SK-N-SH (cell line): ENCODE measurements at regions not wholly inside any gene's neighbourhood (a gene's known extent, or its start where the extent isn't known, plus 50 kb on each side); places are given as distances from the start of the nearest gene placed in this dataset.

ENCODE experiments used
- CTCF ChIA-PET: fragments of 300-600, 350-600 bp; formaldehyde crosslinking; extraction: SDS; loops from one replicate; lab custom pipeline; 2021; lab: Yijun Ruan, JAX
- POLR2A ChIA-PET: fragments of 350-600 bp; sonication (Branson Sonifier 250); formaldehyde crosslinking; extraction: SDS; loops from one replicate; lab custom pipeline; 2020; ENCODE audit warnings: antibody characterized with exemption, inconsistent platforms; lab: Yijun Ruan, JAX
- DNase-seq: peaks from one replicate; pipeline ENCODE4 v3.0.0; 2012
- H2AFZ ChIP-seq: fragments of 200-600 bp; sonication (generic); 2 replicates; pipeline ENCODE4 v1.8.1; 2016; ENCODE audit warnings: antibody characterized with exemption, mild to moderate bottlenecking, low read depth
- H3F3A ChIP-seq: fragments of 200-600 bp; sonication (generic); replicated peaks from 2 replicates; pipeline ENCODE3; 2016; ENCODE audit warnings: antibody characterized with exemption, mild to moderate bottlenecking; ENCODE audit not compliant: insufficient read depth
- H3K27ac ChIP-seq, 2 experiments: fragments of 200-500 bp in 1 of 2; fragments of 200-600 bp in 1 of 2; sonication (Bioruptor generic) in 1 of 2; sonication (generic), shearing (Covaris generic) in 1 of 2; 2 replicates each; pipeline versions ENCODE4 v1.5.1 to v1.6.1; 2014 to 2016; ENCODE audit warnings: low read depth in 2 of 2, inconsistent platforms in 1 of 2, low read length in 1 of 2, mild to moderate bottlenecking in 1 of 2, mixed read lengths in 1 of 2
- H3K27me3 ChIP-seq: fragments of 200-600 bp; sonication (generic), shearing (Covaris generic); 2 replicates; pipeline ENCODE4 v1.6.1; 2016; ENCODE audit warnings: mixed run types; ENCODE audit not compliant: insufficient read depth
- H3K36me3 ChIP-seq, 2 experiments: fragments of 200-500 bp in 1 of 2; fragments of 200-600 bp in 1 of 2; sonication (Bioruptor generic) in 1 of 2; sonication (generic) in 1 of 2; replicated peaks in 1 of 2; 2 replicates each; pipeline versions ENCODE3 to v1.5.1; 2014 to 2016; ENCODE audit warnings: low read length in 1 of 2, mild to moderate bottlenecking in 1 of 2; ENCODE audit not compliant: insufficient read depth in 2 of 2, control insufficient read depth in 1 of 2
- H3K4me1 ChIP-seq, 2 experiments: fragments of 200-500 bp in 1 of 2; fragments of 200-600 bp in 1 of 2; sonication (Bioruptor generic) in 1 of 2; sonication (generic), shearing (Covaris generic) in 1 of 2; 2 replicates each; pipeline versions ENCODE4 v1.5.1 to v1.6.1; 2014 to 2016; ENCODE audit warnings: low read depth in 1 of 2, low read length in 1 of 2, mixed run types in 1 of 2; ENCODE audit not compliant: insufficient read depth in 2 of 2, control insufficient read depth in 1 of 2
- H3K4me2 ChIP-seq: fragments of 200-600 bp; sonication (generic), shearing (Covaris generic); 2 replicates; pipeline ENCODE4 v1.6.1; 2017; ENCODE audit warnings: mixed run types
- H3K4me3 ChIP-seq, 2 experiments: fragments of 200-500 bp in 1 of 2; fragments of 200-600 bp in 1 of 2; sonication (Bioruptor generic) in 1 of 2; sonication (generic), shearing (Covaris generic) in 1 of 2; 2 replicates each; pipeline versions ENCODE4 v1.5.1 to v1.8.1; 2014 to 2016; ENCODE audit warnings: low read depth in 2 of 2, inconsistent platforms in 1 of 2, low read length in 1 of 2, mild to moderate bottlenecking in 1 of 2, mixed read lengths in 1 of 2, moderate library complexity in 1 of 2
- H3K79me2 ChIP-seq: fragments of 200-600 bp; sonication (generic); 2 replicates; pipeline ENCODE4 v1.8.1; 2017; ENCODE audit warnings: mild to moderate bottlenecking; ENCODE audit not compliant: insufficient read depth
- H3K9ac ChIP-seq: fragments of 200-600 bp; sonication (generic); 2 replicates; pipeline ENCODE4 v1.6.1; 2017; ENCODE audit warnings: mixed run types
- H3K9me2 ChIP-seq: fragments of 200-600 bp; sonication (generic); 2 replicates; pipeline ENCODE4 v1.6.1; 2017; ENCODE audit warnings: mixed run types
- H3K9me3 ChIP-seq: fragments of 200-600 bp; sonication (generic); 2 replicates; pipeline ENCODE4 v1.6.1; 2017; ENCODE audit warnings: mixed run types, mild to moderate bottlenecking, moderate library complexity
- H4K20me1 ChIP-seq: fragments of 200-600 bp; sonication (generic); 2 replicates; pipeline ENCODE4 v1.6.1; 2017; ENCODE audit warnings: mild to moderate bottlenecking, mixed run types; ENCODE audit not compliant: insufficient read depth
- CHD2 ChIP-seq: fragments of 150-350 bp; IDR thresholded peaks from 2 replicates; pipeline ENCODE4 v1.6.1; 2018; ENCODE audit warnings: low read length; ENCODE audit not compliant: partially characterized antibody
- ELF1 ChIP-seq: IDR thresholded peaks from 2 replicates; pipeline ENCODE4 v1.4.0; 2012
- FOSL2 ChIP-seq: IDR thresholded peaks from 2 replicates; pipeline ENCODE4 v1.4.0; 2012; ENCODE audit warnings: low read depth, mild to moderate bottlenecking, moderate library complexity, borderline replicate concordance
- FOXJ3 ChIP-seq: sonication (generic); formaldehyde crosslinking; IDR thresholded peaks from 2 replicates; pipeline ENCODE4 v1.5.1; 2020; ENCODE audit warnings: mild to moderate bottlenecking, missing genetic modification reagents
- FOXM1 ChIP-seq: IDR thresholded peaks from 2 replicates; pipeline ENCODE4 v1.4.0; 2012; ENCODE audit warnings: low read depth, mild to moderate bottlenecking
- IRF3 ChIP-seq: fragments of 150-350 bp; IDR thresholded peaks from 2 replicates; pipeline ENCODE4 v1.6.1; 2016; ENCODE audit warnings: mild to moderate bottlenecking, low read depth, low read length
- MEF2A ChIP-seq: IDR thresholded peaks from 2 replicates; pipeline ENCODE4 v1.4.0; 2012; ENCODE audit warnings: low read depth, borderline replicate concordance
- NFIC ChIP-seq: IDR thresholded peaks from 2 replicates; pipeline ENCODE4 v1.4.0; 2012; ENCODE audit warnings: borderline replicate concordance
- NRF1 ChIP-seq: IDR thresholded peaks from 2 replicates; pipeline ENCODE4 v1.6.1; 2012; ENCODE audit warnings: low read depth, mild to moderate bottlenecking, low read length
- RAD21 ChIP-seq: IDR thresholded peaks from 2 replicates; pipeline ENCODE4 v1.6.1; 2012; ENCODE audit warnings: mild to moderate bottlenecking, low read length
- RCOR1 ChIP-seq: fragments of 150-350 bp; IDR thresholded peaks from 2 replicates; pipeline ENCODE4 v1.6.1; 2017; ENCODE audit warnings: antibody characterized with exemption, low read length
- RFX5 ChIP-seq: IDR thresholded peaks from 2 replicates; pipeline ENCODE4 v1.6.1; 2012; ENCODE audit warnings: mild to moderate bottlenecking, improper control_type of control experiment, low read length
- SIN3A ChIP-seq: IDR thresholded peaks from 2 replicates; pipeline ENCODE4 v1.6.1; 2012; ENCODE audit warnings: low read depth, mild to moderate bottlenecking, low read length, moderate library complexity, borderline replicate concordance
- TAF1 ChIP-seq: IDR thresholded peaks from 2 replicates; pipeline ENCODE4 v1.6.1; 2012; ENCODE audit warnings: low read depth, mild to moderate bottlenecking, low read length, moderate library complexity, borderline replicate concordance
- TCF12 ChIP-seq: IDR thresholded peaks from 2 replicates; pipeline ENCODE4 v1.4.0; 2012
- TEAD4 ChIP-seq: IDR thresholded peaks from 2 replicates; pipeline ENCODE4 v1.4.0; 2012; ENCODE audit warnings: mild to moderate bottlenecking, borderline replicate concordance; ENCODE audit not compliant: insufficient read depth
- YY1 ChIP-seq: IDR thresholded peaks from 2 replicates; pipeline ENCODE4 v1.4.0; 2012; ENCODE audit warnings: low read depth, mild to moderate bottlenecking
- WGBS: methylation state at CpG from one replicate; pipeline ENCODE4 v1.1.6; 2017; ENCODE audit warnings: low lambda C conversion rate; 5-methylcytosine and 5-hydroxymethylcytosine counted together
- TF ChIP-seq, protein P1 (sequence below): IDR thresholded peaks from 2 replicates; pipeline ENCODE4 v1.4.0; 2012; ENCODE audit warnings: low read depth, borderline replicate concordance
- TF ChIP-seq, protein P2 (sequence below): fragments of 200-600 bp; sonication (generic); IDR thresholded peaks from 2 replicates; pipeline ENCODE4 v1.6.1; 2017; ENCODE audit warnings: antibody characterized with exemption, mild to moderate bottlenecking, moderate library complexity

GRCh38 chr20:21653628-21654027 is 51.8 kb upstream of the PAX1 start:
- Histone ChIP-seq H3K27ac (no peak overlapping the region), H3K36me3 (no peaks in the 10 kb centered on the region), H3K4me2 (no peak overlapping the region), H3K9me2 (no peaks in the 10 kb centered on the region), H3F3A (no peaks in the 10 kb centered on the region), H3K9ac (no peak overlapping the region), H2AFZ (no peak overlapping the region), H4K20me1 (no peaks in the 10 kb centered on the region), H3K4me1 (no peaks in the 10 kb centered on the region), H3K27me3 (no peaks in the 10 kb centered on the region; the same call in 1 of the 2 replicates), H3K4me3 (no peak overlapping the region), H3K79me2 (no peaks in the 10 kb centered on the region), H3K9me3 (no peaks in the 10 kb centered on the region)
- ChIA-PET CTCF (interaction anchor here (1.2 kb wide), 1 partner anchor 66 kb away, joined by 3 read pairs; no protein-coding TSS in a partner anchor), POLR2A (no interaction called here)
- 0% methylated on average over 4 of the region's 4 CpGs for WGBS
- no peak for TF ChIP-seq RCOR1
- TF ChIP-seq TCF12: no peak
- no peak for TF ChIP-seq NFIC
- no peak for TF ChIP-seq RFX5
- no peak for TF ChIP-seq TEAD4
- no peak for TF ChIP-seq ELF1
- TF ChIP-seq RAD21: no peak
- TF ChIP-seq NRF1: no peak
- TF ChIP-seq, protein P1, sequence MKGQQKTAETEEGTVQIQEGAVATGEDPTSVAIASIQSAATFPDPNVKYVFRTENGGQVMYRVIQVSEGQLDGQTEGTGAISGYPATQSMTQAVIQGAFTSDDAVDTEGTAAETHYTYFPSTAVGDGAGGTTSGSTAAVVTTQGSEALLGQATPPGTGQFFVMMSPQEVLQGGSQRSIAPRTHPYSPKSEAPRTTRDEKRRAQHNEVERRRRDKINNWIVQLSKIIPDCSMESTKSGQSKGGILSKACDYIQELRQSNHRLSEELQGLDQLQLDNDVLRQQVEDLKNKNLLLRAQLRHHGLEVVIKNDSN: no peak
- TF ChIP-seq TAF1: no peak
- TF ChIP-seq YY1: no peak
- no peak for TF ChIP-seq MEF2A
- no peak for TF ChIP-seq FOXJ3 (CRISPR knock-in tag)
- TF ChIP-seq FOSL2: no peak
- no peak for TF ChIP-seq SIN3A
- TF ChIP-seq CHD2: no peak
- TF ChIP-seq FOXM1: no peak
- no peak for TF ChIP-seq IRF3
- TF ChIP-seq, protein P2, sequence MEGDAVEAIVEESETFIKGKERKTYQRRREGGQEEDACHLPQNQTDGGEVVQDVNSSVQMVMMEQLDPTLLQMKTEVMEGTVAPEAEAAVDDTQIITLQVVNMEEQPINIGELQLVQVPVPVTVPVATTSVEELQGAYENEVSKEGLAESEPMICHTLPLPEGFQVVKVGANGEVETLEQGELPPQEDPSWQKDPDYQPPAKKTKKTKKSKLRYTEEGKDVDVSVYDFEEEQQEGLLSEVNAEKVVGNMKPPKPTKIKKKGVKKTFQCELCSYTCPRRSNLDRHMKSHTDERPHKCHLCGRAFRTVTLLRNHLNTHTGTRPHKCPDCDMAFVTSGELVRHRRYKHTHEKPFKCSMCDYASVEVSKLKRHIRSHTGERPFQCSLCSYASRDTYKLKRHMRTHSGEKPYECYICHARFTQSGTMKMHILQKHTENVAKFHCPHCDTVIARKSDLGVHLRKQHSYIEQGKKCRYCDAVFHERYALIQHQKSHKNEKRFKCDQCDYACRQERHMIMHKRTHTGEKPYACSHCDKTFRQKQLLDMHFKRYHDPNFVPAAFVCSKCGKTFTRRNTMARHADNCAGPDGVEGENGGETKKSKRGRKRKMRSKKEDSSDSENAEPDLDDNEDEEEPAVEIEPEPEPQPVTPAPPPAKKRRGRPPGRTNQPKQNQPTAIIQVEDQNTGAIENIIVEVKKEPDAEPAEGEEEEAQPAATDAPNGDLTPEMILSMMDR: no peak
- DNase-seq: no peak
